ENCODE measurements at regions not wholly inside any gene's neighbourhood (a gene's known extent, or its start where the extent isn't known, plus 50 kb on each side); places are given as distances from the start of the nearest gene placed in this dataset.

- no peak for TF ChIP-seq POLR2A (IDR thresholded peaks at IDR 0.05)
- TF ChIP-seq, protein P1, sequence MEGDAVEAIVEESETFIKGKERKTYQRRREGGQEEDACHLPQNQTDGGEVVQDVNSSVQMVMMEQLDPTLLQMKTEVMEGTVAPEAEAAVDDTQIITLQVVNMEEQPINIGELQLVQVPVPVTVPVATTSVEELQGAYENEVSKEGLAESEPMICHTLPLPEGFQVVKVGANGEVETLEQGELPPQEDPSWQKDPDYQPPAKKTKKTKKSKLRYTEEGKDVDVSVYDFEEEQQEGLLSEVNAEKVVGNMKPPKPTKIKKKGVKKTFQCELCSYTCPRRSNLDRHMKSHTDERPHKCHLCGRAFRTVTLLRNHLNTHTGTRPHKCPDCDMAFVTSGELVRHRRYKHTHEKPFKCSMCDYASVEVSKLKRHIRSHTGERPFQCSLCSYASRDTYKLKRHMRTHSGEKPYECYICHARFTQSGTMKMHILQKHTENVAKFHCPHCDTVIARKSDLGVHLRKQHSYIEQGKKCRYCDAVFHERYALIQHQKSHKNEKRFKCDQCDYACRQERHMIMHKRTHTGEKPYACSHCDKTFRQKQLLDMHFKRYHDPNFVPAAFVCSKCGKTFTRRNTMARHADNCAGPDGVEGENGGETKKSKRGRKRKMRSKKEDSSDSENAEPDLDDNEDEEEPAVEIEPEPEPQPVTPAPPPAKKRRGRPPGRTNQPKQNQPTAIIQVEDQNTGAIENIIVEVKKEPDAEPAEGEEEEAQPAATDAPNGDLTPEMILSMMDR (IDR thresholded peaks at IDR 0.05): no peak
Observed at GRCh38 chrX:16491461-16491860, 158.5 kb upstream of the S100G start.

Measured in Peyer's patch (tissue), 4 donors.